Cardiac septum (tissue), 1 donor: ENCODE measurements at regions not wholly inside any gene's neighbourhood (a gene's known extent, or its start where the extent isn't known, plus 50 kb on each side); places are given as distances from the start of the nearest gene placed in this dataset.

Experiments used
- DNase-seq: peaks from one replicate; pipeline ENCODE4 v3.0.0-alpha.2; 2020; ENCODE audit warnings: low spot score
- intact Hi-C: fragments of 100-400 bp; cut with DNase I; formaldehyde crosslinking; loops from one replicate; pipeline ENCODE4 v1.14.0; 2022
- donor health status: DM: no; HTN: no; CAD: no.

DNA sequence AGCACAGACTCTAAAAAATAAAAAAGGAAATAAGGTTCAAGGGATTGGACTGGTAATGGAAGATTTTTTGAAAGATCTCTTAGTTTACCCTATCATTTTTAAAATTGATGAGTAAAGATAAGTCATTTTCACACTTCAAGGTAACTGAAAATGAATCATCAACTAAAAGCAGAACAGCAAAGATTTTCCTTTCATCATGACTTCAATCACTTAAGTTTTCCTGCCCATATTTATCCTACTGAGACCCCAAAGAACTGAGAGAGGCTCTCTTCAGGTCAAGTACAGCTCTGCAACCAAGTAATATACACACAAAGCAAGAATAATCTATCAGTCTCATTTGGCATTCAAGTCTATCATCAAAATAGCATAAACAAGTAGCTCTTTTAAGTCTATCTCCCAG is 540.7 kb downstream of the METTL4 start:
- intact Hi-C loops: no loop called here
- no peak for DNase-seq

DNA sequence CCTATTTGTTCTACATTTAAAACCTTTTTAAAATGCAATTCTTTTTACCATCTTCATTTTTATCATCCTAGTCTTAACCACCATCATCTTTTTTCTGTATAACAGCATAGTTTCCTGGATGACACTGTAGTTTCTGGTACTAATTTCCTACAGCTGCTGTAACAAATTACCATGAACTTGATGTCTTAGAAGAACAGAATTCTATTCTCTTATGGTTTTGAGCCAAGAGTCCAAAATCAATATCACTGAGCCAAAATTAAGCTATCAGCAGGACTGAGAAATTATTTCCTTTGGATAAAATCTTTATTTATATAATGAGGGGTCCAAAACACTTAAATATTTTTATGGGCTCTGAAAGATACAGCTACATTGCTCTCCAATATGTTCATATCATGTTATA is 539.3 kb downstream of the METTL4 start:
- DNase-seq: no peak

DNA sequence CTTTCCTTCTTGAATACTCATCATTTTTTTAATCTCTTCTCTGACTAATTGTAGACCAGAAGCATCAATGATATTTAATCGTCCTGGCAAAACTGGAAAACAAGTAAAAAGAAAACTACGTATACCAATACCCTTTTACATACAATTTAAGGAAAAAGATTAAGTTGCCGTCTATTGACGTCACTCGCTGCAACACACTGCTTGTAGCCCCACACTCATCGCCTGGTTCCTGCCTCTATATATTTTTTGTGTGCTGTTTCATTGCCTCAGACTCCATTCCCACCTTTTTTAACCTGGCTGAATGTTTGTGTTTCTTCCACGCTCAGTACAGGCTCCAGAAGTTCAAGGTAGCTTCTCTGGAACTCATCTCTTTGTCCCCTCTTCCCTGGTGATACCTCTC is 536.2 kb downstream of the METTL4 start:
- intact Hi-C loops: no loop called here
- DNase-seq: no peak

More for the DNA sequence above, 539.3 kb downstream of the METTL4 start:
- intact Hi-C loops: no loop called here

DNA sequence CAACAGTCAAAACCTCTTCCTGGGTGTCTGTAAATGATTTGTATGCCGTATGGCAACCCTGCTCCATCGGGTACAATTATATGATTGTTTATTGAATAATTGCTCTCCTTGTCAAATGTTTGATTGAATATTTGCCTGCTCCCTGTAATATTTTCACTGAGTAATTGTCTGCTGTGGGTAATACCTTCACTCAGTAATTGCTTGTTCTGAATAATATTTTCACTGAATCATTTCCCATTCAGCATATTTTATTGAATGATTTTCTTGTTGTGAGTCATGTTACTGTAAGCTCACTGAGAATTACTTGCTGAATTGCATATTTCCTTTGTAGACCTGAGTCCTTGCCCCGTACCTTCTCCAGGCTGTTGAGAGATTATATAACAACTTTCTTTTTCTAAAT is 535.2 kb downstream of the METTL4 start:
- intact Hi-C loops: no loop called here
- DNase-seq: no peak

DNA sequence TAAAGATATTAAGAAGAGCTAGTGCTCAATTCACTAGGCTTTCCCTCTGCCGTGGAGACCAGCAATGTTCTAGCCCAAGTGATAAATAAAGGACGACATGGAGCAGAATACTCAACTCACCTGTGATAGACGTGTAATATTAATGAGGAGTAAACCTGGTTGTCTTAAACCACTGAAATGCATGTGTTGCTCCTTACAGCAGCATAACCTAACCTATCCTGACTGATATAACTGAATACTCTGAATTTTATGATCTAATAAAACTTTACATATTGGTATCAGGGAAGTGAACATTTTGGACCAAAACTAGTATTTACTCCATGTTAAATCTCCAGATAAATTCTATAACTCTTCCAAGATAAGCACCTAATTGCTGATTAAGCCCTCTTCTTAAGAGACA is 531.0 kb downstream of the METTL4 start:
- no peak for DNase-seq
- intact Hi-C loops: no loop called here

DNA sequence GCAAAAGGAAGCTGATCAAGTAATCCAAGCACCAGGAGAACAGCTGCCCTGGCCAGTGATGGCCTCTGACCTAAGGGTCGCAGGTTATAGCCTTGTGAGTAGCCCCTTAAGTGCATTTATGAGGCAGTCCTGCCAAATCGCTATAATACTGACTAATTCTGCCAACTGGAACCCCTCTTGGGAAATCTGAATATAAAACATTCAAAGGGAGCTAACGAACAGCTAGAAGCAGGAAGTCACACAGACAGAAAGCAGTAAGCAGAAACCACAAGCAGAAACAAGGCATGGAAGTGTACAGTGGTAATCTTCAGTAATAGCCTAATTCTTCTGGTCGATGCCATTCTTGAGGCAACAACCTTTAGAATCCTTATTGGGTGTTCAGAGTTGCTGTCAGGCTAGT is 521.3 kb downstream of the METTL4 start:
- no peak for DNase-seq
- intact Hi-C loops: no loop called here

DNA sequence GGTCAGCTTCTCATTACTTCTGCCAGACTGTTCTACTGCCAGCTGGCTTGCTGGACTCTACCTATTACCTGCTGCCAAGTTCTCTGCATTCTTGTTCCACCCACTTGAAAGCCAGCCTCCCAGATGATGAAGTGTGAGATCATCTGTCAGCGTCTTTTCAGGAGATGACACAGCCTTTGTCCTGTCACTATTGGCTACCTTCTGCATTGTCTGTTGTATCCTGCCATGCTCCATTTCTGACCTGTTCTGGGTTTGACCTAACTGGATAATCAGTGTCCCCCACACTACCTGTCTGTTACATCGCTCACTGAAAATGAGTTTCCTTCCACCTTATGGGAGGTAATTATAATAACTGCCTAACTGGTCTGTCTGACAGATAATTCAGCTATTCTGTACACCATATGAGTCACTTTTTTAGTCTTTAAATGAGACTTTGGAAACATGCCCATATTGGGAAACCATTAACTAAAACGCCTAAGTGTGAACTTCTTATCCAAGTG is 520.6 kb downstream of the METTL4 start:
- intact Hi-C loops: no loop called here
- DNase-seq: no peak

DNA sequence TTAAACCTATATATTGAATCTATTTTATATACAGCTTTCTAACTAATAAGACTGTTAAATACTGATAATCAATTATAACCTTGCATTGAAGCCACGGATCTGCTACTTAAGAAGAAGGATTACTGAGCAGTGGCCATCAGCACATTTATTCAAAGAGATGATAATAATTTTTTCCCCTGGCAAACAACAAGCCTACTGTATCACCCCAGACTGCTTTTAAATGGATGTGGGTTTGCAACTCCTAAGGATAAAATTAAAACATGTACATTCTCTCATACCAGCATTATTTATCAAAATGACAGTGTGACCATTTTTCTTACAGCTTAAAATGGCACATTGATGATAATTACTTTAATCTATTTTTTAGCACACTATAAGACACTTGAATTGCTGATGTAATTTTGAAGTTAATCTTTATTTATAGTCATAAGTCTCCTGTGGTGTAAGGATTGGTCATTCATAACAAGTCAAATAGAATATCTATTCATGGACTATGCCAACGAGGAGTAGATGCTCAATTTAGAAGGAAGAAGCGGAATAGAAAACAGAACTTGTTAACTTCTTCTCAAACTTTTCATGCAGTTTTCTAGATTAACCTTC is 517.7 kb downstream of the METTL4 start:
- no peak for DNase-seq
- intact Hi-C loops: no loop called here

DNA sequence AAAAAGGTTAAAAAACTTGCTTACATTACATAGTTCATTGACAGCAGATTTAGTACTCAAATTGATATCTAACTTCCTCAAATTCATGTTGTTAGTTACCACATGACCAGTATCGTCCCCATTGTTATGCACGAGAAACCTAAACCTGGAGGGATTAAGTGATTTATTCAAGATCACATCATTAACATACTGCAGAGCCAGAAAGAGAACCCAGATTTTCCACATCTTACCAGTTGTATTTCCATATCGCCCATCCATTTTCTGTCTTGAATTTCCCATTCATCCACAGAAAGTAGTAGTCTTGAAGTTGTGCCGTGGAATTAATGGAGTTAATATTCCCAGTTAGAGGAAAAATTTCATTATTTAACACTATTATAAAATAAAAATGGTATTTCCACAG is 512.0 kb downstream of the METTL4 start:
- intact Hi-C loops: no loop called here
- no peak for DNase-seq

DNA sequence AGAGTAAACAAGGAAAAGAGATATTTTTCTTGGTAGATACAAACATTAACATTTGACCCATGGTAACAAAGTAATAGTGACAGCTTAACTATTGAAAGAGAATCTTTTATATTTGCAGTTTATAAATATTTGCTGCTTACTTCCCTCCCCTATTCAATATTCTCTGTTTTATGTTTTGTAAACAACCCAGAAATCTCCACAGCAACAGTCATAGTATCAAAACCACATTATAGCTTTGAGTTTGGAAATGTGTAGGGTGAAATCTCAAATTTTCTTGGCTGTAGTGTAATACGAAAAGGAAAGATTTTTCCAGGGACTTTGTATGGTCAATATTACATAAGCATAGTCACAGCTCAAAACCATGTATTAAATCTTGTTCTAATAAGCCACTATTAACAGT is 511.2 kb downstream of the METTL4 start:
- intact Hi-C loops: loop anchor here (10.0 kb wide), 1 partner anchor 55 kb away; no protein-coding TSS in a partner anchor
- no peak for DNase-seq

DNA sequence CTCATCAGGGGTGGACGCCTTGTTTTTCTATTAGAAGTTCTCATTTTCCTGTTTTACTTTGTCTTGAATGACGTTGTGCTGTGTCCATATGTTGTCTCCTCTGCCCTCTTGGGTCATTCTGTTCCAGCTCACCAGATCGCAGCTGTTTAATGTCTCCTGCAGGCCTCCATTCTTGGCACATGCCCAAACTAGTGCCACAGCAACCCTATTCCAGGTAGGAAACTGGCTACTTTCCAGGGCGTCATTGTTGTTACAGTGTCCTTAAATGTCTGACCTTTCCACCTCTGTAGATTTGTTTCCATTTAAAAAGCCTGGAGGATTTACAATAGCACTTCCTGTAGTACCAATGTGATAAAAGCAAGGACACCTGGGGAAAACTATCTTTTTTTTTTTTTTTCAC is 500.7 kb downstream of the METTL4 start:
- no peak for DNase-seq
- intact Hi-C loops: no loop called here

DNA sequence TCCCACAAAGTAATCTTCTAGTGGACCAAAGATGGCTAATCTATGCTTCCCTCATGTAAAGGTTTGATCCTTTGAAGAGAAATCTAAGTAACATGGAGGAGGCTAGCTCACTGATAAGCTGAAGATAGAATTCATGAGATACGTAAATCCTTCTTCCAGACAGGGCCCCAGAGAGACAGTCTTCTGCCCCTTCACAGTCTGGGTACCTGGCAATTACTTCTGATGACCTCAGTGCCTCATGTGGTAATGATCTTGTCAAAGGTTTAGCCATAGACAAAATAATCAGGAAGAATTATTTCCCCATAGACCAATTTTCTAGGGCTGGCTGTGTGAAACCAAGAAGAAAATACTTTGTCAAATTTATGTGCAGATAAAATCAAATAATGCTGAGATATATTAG is 495.8 kb downstream of the METTL4 start:
- DNase-seq: no peak
- intact Hi-C loops: no loop called here

DNA sequence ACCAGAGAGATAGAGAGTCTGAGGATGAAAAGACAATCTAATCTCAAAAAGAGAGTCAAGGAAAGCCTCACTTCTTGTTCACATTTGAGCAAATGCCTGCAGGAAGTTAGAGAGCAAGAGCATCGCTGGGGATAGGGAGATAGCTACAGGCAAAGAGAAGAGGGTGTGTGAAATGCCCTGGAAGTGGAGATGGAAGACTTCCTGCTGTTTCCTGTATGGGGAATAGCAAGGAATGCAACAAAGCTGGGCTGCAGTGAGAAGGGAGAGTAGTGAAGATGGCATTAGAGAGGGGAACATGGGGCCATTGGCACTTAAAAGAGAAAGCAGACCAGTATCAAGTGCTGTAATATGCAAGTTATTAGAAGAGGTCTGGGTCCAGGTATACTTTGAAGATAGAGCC is 488.6 kb downstream of the METTL4 start:
- intact Hi-C loops: no loop called here
- no peak for DNase-seq

DNA sequence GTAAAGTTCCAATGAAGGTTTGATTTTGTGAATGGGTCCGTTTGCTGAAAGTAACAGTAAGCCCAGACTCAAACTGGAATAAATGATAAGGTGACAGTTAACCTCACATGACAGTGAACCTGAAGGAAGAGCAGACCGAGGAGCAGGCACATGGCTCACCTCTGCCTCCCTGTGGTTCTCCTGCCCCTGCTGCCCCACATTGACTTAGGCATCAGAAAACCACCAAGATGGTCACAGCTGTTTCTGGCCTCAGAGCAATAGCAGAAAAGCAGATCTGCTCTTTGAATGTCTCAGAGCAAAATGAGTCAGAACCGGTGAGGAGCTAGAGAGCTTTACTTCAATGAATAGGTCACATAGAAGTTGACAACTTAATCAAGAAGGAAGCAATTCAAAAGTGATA is 487.6 kb downstream of the METTL4 start:
- DNase-seq: no peak
- intact Hi-C loops: no loop called here

DNA sequence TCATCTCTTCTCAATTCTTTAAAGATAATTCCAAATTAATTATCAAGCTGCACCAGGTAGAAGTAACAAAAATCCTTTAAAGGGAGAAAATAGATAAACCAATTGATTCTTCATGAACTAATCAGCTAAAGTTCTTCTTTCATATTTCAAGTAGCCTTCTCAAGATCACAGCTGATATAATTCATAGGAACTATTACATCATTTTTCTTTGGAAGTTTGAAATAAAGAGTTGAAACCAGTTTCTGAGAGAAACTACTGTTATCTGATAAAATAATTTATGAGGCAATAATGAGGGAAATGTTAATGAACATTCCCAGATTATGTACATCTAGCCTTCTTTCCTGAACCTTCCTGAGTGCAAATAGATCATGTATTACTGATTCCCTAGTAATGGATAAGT is 484.9 kb downstream of the METTL4 start:
- DNase-seq: no peak
- intact Hi-C loops: no loop called here

DNA sequence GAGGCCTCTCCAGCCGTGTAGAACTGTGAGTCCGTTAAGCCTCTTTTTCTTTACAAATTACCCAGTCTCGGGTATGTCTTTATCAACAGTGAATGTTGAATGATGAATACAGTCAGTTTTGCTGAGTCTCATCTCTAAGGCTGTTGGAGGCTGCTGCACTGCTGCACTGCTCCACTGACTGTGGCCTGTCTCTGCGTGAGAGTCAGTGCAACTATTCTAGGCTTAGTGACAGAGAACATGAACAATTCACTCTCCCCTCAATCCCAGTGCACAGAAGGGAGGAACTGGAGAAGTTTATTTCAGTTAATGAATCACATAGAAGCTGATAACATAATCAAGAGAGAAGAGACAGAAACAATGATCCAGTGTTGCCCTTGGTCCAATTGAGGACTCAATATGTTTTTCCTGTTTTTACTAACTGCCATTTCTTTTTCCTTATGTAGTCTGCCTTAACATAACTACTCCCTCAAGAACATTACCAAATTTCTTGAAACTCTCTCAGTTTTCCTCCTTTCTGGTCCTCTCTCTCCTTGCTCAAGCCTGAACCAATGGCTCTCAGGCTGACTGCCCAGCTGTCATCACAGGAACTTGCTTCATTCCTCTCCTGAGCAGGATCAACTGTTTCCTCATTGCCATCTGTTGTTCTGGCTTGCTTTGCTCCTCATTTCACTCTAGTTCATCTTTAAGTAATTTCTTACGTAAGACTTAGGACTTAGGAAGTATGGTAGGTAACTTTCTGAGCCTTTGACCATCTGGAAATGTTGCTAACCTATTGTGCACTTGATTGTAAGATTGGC is 483.2 kb downstream of the METTL4 start:
- no peak for DNase-seq
- intact Hi-C loops: no loop called here

DNA sequence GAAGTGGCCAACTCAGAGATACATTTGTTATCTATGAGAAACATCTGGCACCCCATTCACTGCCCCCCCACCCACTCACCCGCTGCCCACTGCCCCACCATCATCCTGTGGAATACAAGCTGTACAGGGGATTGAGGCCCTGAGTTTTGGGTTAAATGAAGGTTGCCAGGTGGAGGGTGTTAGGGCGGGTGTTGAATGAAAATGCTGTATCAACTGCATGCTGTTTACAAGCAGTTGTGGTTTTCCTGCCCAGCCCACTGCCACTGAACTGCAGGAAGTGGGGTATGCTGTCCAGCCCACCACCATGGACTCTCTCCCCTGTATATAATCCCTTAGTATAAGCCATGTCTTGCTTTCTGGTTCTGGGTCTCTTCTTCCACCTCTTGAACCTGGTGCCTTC is 481.9 kb downstream of the METTL4 start:
- intact Hi-C loops: no loop called here
- no peak for DNase-seq

DNA sequence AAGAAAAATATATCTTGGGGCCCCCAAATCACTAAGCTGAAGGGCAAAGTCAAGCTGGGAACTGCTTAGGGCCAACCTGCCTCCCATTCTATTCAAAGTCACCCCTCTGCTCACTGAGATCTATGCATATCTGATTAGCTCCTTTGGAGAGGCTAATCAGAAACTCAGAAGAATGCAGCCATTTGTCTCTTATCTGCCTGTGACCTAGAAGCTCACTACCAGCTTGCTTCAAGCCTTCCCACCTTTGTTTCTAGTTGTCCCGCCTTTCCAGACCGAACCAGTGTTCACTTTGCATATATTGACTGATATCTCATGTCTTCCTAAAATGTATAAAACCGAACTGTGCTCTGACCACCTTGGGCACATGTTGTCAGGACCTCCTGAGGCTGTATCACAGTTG is 479.4 kb downstream of the METTL4 start:
- intact Hi-C loops: no loop called here
- DNase-seq: no peak

DNA sequence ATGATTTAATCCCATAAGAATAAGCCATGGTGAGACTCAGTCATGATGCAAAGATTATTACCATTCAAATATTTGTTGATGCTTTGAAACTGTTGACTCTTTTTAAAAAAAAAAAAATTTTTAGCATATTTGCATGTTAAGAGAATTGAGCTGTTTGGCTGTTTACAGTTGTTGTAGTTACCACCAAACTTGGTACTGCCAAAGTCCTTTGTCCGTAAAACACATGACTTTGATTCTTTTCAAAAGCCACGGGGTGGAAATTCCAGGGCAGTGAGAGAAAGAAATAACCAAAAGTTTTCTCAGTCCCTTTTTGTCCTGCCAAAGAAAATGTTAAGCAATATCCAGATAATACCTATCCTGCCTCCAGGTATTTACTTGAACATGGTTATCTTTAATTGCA is 474.8 kb downstream of the METTL4 start:
- intact Hi-C loops: no loop called here
- DNase-seq: no peak

DNA sequence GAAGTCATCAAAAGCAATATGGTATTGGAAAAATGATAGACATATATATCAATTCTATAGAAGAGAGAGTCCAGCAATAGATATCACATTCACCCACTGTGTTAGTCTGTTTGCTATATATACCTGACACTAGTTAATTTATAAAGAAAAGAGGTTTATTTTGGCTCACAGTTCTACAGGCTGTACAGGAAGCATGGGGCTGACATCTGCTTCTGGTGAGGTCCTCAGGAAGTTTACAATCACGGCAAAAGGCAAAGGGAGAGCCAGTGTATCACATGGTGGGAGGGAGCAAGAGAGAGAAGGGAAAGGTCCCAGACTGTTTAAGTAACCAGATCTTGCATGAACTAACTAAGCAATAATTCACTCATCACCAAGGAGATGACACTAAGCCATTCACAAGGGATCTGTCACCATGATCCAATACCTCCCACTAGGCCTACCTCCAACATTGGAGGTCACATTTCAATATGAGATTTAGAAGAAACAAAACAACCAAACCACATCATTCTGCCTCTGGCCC is 470.6 kb downstream of the METTL4 start:
- no peak for DNase-seq
- intact Hi-C loops: no loop called here

DNA sequence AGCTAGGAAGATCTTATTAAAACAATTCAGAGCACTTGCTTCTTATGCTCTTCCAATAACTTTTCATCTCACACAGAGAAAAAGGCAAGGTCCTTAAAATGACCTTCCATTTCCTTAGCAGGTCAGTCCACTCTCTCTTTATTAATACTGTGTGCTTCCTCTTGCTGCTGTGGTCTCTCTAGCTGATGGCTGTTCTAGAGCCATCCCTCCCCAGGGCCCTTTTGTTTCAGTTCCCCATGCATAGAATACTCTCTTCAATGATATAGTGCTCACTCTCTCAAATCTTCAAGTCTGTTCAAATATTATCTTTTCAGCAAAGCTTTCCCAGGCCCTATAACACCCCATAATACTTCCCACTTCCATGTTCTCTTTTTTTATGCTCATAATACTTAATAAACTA is 469.3 kb downstream of the METTL4 start:
- no peak for DNase-seq
- intact Hi-C loops: no loop called here
